Kidney (tissue), 10 donors: ENCODE measurements at regions not wholly inside any gene's neighbourhood (a gene's known extent, or its start where the extent isn't known, plus 50 kb on each side); places are given as distances from the start of the nearest gene placed in this dataset.
"Not testable (repeated sequence)": the region's sequence is repeated elsewhere in the genome, so short reads cannot be mapped to it uniquely, and the experiment has no call there.

ENCODE experiments used
- DNase-seq, 5 donors: peaks; one replicate each; pipeline ENCODE4 v3.0.0-alpha.2; 2013 to 2020
- FAIRE-seq: peaks from 2 replicates; lab custom pipeline; 2012; peaks lifted over from hg19 to GRCh38; lab: Jason Lieb, UNC
- H3K27ac ChIP-seq, 2 donors: one replicate each; pipeline ENCODE4 v1.7.0; 2013; ENCODE audit warnings: low read depth in 2 of 2, low read length in 2 of 2, inconsistent platforms in 1 of 2
- H3K27me3 ChIP-seq: one replicate; pipeline ENCODE4 v1.7.1; 2013; ENCODE audit warnings: low read length, inconsistent platforms; ENCODE audit not compliant: control insufficient read depth, insufficient read depth
- H3K36me3 ChIP-seq, 3 donors: one replicate each; pipeline versions ENCODE4 v1.7.0 to v1.7.1; 2013; ENCODE audit warnings: low read length in 3 of 3, control low read depth in 1 of 3, inconsistent platforms in 1 of 3; ENCODE audit not compliant: insufficient read depth in 3 of 3, control insufficient read depth in 2 of 3
- H3K4me1 ChIP-seq, 3 donors: one replicate each; pipeline versions ENCODE4 v1.7.0 to v1.7.1; 2013; ENCODE audit warnings: low read length in 3 of 3, inconsistent platforms in 1 of 3, low read depth in 1 of 3; ENCODE audit not compliant: control insufficient read depth in 2 of 3, insufficient read depth in 2 of 3
- H3K4me3 ChIP-seq, 3 donors: one replicate each; pipeline versions ENCODE4 v1.7.0 to v1.8.1; 2013; ENCODE audit warnings: low read length in 3 of 3, control low read depth in 1 of 3, inconsistent platforms in 1 of 3
- H3K9ac ChIP-seq, 3 donors: one replicate each; pipeline versions ENCODE4 v1.7.0 to v1.7.1; 2013; ENCODE audit warnings: low read length in 3 of 3, control low read depth in 1 of 3, inconsistent platforms in 1 of 3
- H3K9me3 ChIP-seq, 3 donors: one replicate each; pipeline versions ENCODE4 v1.7.0 to v1.7.1; 2013; ENCODE audit warnings: low read length in 3 of 3, control low read depth in 1 of 3, inconsistent platforms in 1 of 3; ENCODE audit not compliant: control insufficient read depth in 2 of 3, insufficient read depth in 1 of 3
- intact Hi-C: fragments of 100-400 bp; cut with DNase I; formaldehyde crosslinking; loops from one replicate; pipeline ENCODE4 v1.11.1; 2022
- donor health status: control.
- donor health status: control.
- donor health status: DM: yes; HTN: yes; CAD: no.
- donor health status: Normal renal cell carcinoma (clear cell type).

- FAIRE-seq, H3K9ac ChIP-seq, H3K4me1 ChIP-seq, H3K36me3 ChIP-seq, intact Hi-C loops, H3K27me3 ChIP-seq, H3K4me3 ChIP-seq, H3K27ac ChIP-seq, H3K9me3 ChIP-seq: not testable (repeated sequence)
- DNase-seq, result peak in 2 of 5 donors; percentile 26 to 53
These were observed 183.5 kb downstream of the LMLN start for GRCh38 chr3:198143300-198144137.

- H3K9ac ChIP-seq, H3K4me3 ChIP-seq, H3K9me3 ChIP-seq, H3K36me3 ChIP-seq, H3K4me1 ChIP-seq, H3K27ac ChIP-seq, FAIRE-seq, intact Hi-C loops, H3K27me3 ChIP-seq: not testable (repeated sequence)
- peak in 1 of 5 donors; percentile 62 for DNase-seq
These were observed 185.3 kb downstream of the LMLN start for GRCh38 chr3:198145231-198145784.

- FAIRE-seq, intact Hi-C loops, H3K9ac ChIP-seq, H3K36me3 ChIP-seq, H3K9me3 ChIP-seq, H3K27ac ChIP-seq, H3K27me3 ChIP-seq, H3K4me3 ChIP-seq, H3K4me1 ChIP-seq: not testable (repeated sequence)
- peak in 1 of 5 donors; percentile 46 for DNase-seq
These were observed 186.1 kb downstream of the LMLN start for GRCh38 chr3:198146070-198146469.

- not testable (repeated sequence) for FAIRE-seq
These were observed 186.6 kb downstream of the LMLN start for GRCh38 chr3:198146559-198147164.

GRCh38 chr3:198147213-198147612, 187.2 kb downstream of the LMLN start:
- intact Hi-C loops, H3K4me3 ChIP-seq, DNase-seq, H3K9me3 ChIP-seq, H3K36me3 ChIP-seq, H3K27ac ChIP-seq, FAIRE-seq, H3K4me1 ChIP-seq, H3K9ac ChIP-seq, H3K27me3 ChIP-seq: not testable (repeated sequence)

More at GRCh38 chr3:198146559-198147164, 186.6 kb downstream of the LMLN start:
- H3K4me1 ChIP-seq, intact Hi-C loops, DNase-seq, H3K9ac ChIP-seq, H3K36me3 ChIP-seq, H3K27me3 ChIP-seq, H3K9me3 ChIP-seq, H3K27ac ChIP-seq, H3K4me3 ChIP-seq: not testable (repeated sequence)

- H3K4me3 ChIP-seq, result not testable (repeated sequence)
These were observed 188.0 kb downstream of the LMLN start for GRCh38 chr3:198147993-198148392.

GRCh38 chr3:198149904-198150303, 189.9 kb downstream of the LMLN start:
- intact Hi-C loops, H3K36me3 ChIP-seq, H3K4me3 ChIP-seq, H3K9ac ChIP-seq, H3K9me3 ChIP-seq, H3K27me3 ChIP-seq, H3K27ac ChIP-seq, FAIRE-seq, H3K4me1 ChIP-seq, DNase-seq: not testable (repeated sequence)

More at GRCh38 chr3:198147993-198148392, 188.0 kb downstream of the LMLN start:
- H3K27me3 ChIP-seq, H3K27ac ChIP-seq, H3K36me3 ChIP-seq, H3K4me1 ChIP-seq, H3K9me3 ChIP-seq, FAIRE-seq, H3K9ac ChIP-seq, intact Hi-C loops: not testable (repeated sequence)
- DNase-seq, result peak in 1 of 5 donors; percentile 22

- H3K27me3 ChIP-seq, H3K4me1 ChIP-seq, H3K4me3 ChIP-seq, H3K9me3 ChIP-seq, DNase-seq, H3K9ac ChIP-seq, intact Hi-C loops, H3K36me3 ChIP-seq, FAIRE-seq, H3K27ac ChIP-seq: not testable (repeated sequence)
These were observed 191.8 kb downstream of the LMLN start for GRCh38 chr3:198151867-198152266.
